HG02981 (cell line): ENCODE measurements at regions not wholly inside any gene's neighbourhood (a gene's known extent, or its start where the extent isn't known, plus 50 kb on each side); places are given as distances from the start of the nearest gene placed in this dataset.
"Not testable (repeated sequence)": the region's sequence is repeated elsewhere in the genome, so short reads cannot be mapped to it uniquely, and the experiment has no call there.

ENCODE experiments used
- ATAC-seq: cut with Tn5 transposase; IDR thresholded peaks from one replicate; pipeline ENCODE4 v1.9.1; 2021; ENCODE audit warnings: mild to moderate bottlenecking, moderate library complexity; ENCODE audit not compliant: unreplicated experiment

- ATAC-seq = no peak
Measured at GRCh38 chr3:86887876-86888275, 103.1 kb downstream of the VGLL3 start.

- ATAC-seq = no peak
Measured at GRCh38 chr3:86880066-86880465, 110.9 kb downstream of the VGLL3 start.

GRCh38 chr3:86876504-86877181 lies 114.3 kb downstream of the VGLL3 start:
- not testable (repeated sequence) for ATAC-seq

GRCh38 chr3:86874790-86875189 lies 116.2 kb downstream of the VGLL3 start:
- not testable (repeated sequence) for ATAC-seq

- no peak for ATAC-seq
Measured at GRCh38 chr3:86869566-86869965, 121.4 kb downstream of the VGLL3 start.

- ATAC-seq = no peak
Measured at GRCh38 chr3:86867982-86868381, 123.0 kb downstream of the VGLL3 start.

- ATAC-seq = no peak
Measured at GRCh38 chr3:86865506-86865905, 125.4 kb downstream of the VGLL3 start.

GRCh38 chr3:86856711-86857110 lies 134.2 kb downstream of the VGLL3 start:
- no peak for ATAC-seq

- no peak for ATAC-seq
Measured at GRCh38 chr3:86849991-86850390, 141.0 kb downstream of the VGLL3 start.

- no peak for ATAC-seq
Measured at GRCh38 chr3:86845726-86846125, 145.2 kb downstream of the VGLL3 start.

GRCh38 chr3:86838927-86839326 lies 152.0 kb downstream of the VGLL3 start:
- no peak for ATAC-seq

GRCh38 chr3:86837871-86838270 lies 153.1 kb downstream of the VGLL3 start:
- no peak for ATAC-seq

- ATAC-seq = no peak
Measured at GRCh38 chr3:86830566-86830965, 160.4 kb downstream of the VGLL3 start.

- ATAC-seq = no peak
Measured at GRCh38 chr3:86828751-86829150, 162.2 kb downstream of the VGLL3 start.

GRCh38 chr3:86827582-86827981 lies 163.4 kb downstream of the VGLL3 start:
- ATAC-seq = not testable (repeated sequence)

- no peak for ATAC-seq
Measured at GRCh38 chr3:86826292-86826691, 164.7 kb downstream of the VGLL3 start.

GRCh38 chr3:86815880-86816279 lies 175.1 kb downstream of the VGLL3 start:
- ATAC-seq = no peak

GRCh38 chr3:86814918-86815655 lies 175.9 kb downstream of the VGLL3 start:
- ATAC-seq = no peak

- no peak for ATAC-seq
Measured at GRCh38 chr3:86814321-86814720, 176.6 kb downstream of the VGLL3 start.

- ATAC-seq = no peak
Measured at GRCh38 chr3:86801921-86802320, 189.0 kb downstream of the VGLL3 start.

GRCh38 chr3:86801066-86801465 lies 189.9 kb downstream of the VGLL3 start:
- no peak for ATAC-seq

GRCh38 chr3:86800116-86800515 lies 190.8 kb downstream of the VGLL3 start:
- ATAC-seq = no peak
